ENCODE measurements at regions not wholly inside any gene's neighbourhood (a gene's known extent, or its start where the extent isn't known, plus 50 kb on each side); places are given as distances from the start of the nearest gene placed in this dataset.

GRCh38 chr9:7370381-7370780 lies 429.2 kb downstream of the DMAC1 start:
- Mint-ChIP-seq H3K4me1 (peaks cover 28% of the 10 kb centered on the region), H3K27me3 (ENCODE audit: low read depth) (no peaks in the 10 kb centered on the region), H3K36me3 (ENCODE audit: low read depth) (no peaks in the 10 kb centered on the region), H3K27ac (ENCODE audit: unreplicated experiment) (no peak overlapping the region), H3K9me3 (peaks cover 8% of the 10 kb centered on the region), H3K4me3 (no peak overlapping the region)
- TF ChIP-seq CTCF (conservative IDR thresholded peaks at IDR 0.05) = no peak
- DNase-seq (ENCODE audit: low read depth, low spot score) = no peak

- no peak for DNase-seq (ENCODE audit: low read depth, low spot score)
- no peak overlapping the region for H3K4me3 Mint-ChIP-seq
- peaks cover 28% of the 10 kb centered on the region for H3K4me1 Mint-ChIP-seq
- no peak for TF ChIP-seq CTCF (conservative IDR thresholded peaks at IDR 0.05)
- peaks cover 8% of the 10 kb centered on the region for H3K9me3 Mint-ChIP-seq
- no peak overlapping the region for H3K27ac Mint-ChIP-seq (ENCODE audit: unreplicated experiment)
- H3K27me3 Mint-ChIP-seq (ENCODE audit: low read depth) = no peaks in the 10 kb centered on the region
- no peaks in the 10 kb centered on the region for H3K36me3 Mint-ChIP-seq (ENCODE audit: low read depth)
Observed at GRCh38 chr9:7369384-7369821, 430.2 kb downstream of the DMAC1 start.

- no peak overlapping the region for H3K27ac Mint-ChIP-seq (ENCODE audit: unreplicated experiment)
- no peak for TF ChIP-seq CTCF (conservative IDR thresholded peaks at IDR 0.05)
- no peak for DNase-seq (ENCODE audit: low read depth, low spot score)
- no peak overlapping the region for H3K4me3 Mint-ChIP-seq
- H3K4me1 Mint-ChIP-seq = peaks cover 28% of the 10 kb centered on the region
- peaks cover 8% of the 10 kb centered on the region for H3K9me3 Mint-ChIP-seq
- H3K36me3 Mint-ChIP-seq (ENCODE audit: low read depth) = no peaks in the 10 kb centered on the region
- no peaks in the 10 kb centered on the region for H3K27me3 Mint-ChIP-seq (ENCODE audit: low read depth)
Observed at GRCh38 chr9:7368410-7369292, 430.9 kb downstream of the DMAC1 start.

- Mint-ChIP-seq H3K27ac (ENCODE audit: unreplicated experiment) (no peak overlapping the region), H3K27me3 (ENCODE audit: low read depth) (no peaks in the 10 kb centered on the region), H3K9me3 (peaks cover 8% of the 10 kb centered on the region), H3K4me1 (peaks cover 28% of the 10 kb centered on the region), H3K4me3 (no peak overlapping the region), H3K36me3 (ENCODE audit: low read depth) (no peaks in the 10 kb centered on the region)
- TF ChIP-seq CTCF (conservative IDR thresholded peaks at IDR 0.05) = no peak
- no peak for DNase-seq (ENCODE audit: low read depth, low spot score)
Observed at GRCh38 chr9:7367726-7368125, 431.9 kb downstream of the DMAC1 start.

- H3K27me3 Mint-ChIP-seq (ENCODE audit: low read depth) = no peaks in the 10 kb centered on the region
- H3K4me3 Mint-ChIP-seq = no peak overlapping the region
- no peak for DNase-seq (ENCODE audit: low read depth, low spot score)
- H3K27ac Mint-ChIP-seq (ENCODE audit: unreplicated experiment) = no peak overlapping the region
- H3K9me3 Mint-ChIP-seq = peaks cover 2% of the 10 kb centered on the region
- no peaks in the 10 kb centered on the region for H3K36me3 Mint-ChIP-seq (ENCODE audit: low read depth)
- peaks cover 25% of the 10 kb centered on the region for H3K4me1 Mint-ChIP-seq
- no peak for TF ChIP-seq CTCF (conservative IDR thresholded peaks at IDR 0.05)
Observed at GRCh38 chr9:7366121-7366520, 433.5 kb downstream of the DMAC1 start.
